Hepatocyte (in vitro differentiated cells): ENCODE measurements at regions not wholly inside any gene's neighbourhood (a gene's known extent, or its start where the extent isn't known, plus 50 kb on each side); places are given as distances from the start of the nearest gene placed in this dataset.

Experiments used
- DNase-seq: peaks from one replicate; pipeline ENCODE4 v3.0.0-alpha.2; 2016; ENCODE audit warnings: low spot score
- H2AFZ ChIP-seq: fragments of 200-600 bp; sonication (generic); 2 replicates; pipeline ENCODE4 v1.6.0; 2016; ENCODE audit warnings: antibody characterized with exemption, mild to moderate bottlenecking
- H3K27ac ChIP-seq: fragments of 200-600 bp; sonication (generic); 2 replicates; pipeline ENCODE4 v1.5.1; 2016; ENCODE audit warnings: mild to moderate bottlenecking
- H3K27me3 ChIP-seq: fragments of 200-600 bp; sonication (generic); 2 replicates; pipeline ENCODE4 v1.6.1; 2016
- H3K36me3 ChIP-seq: fragments of 200-600 bp; sonication (generic); replicated peaks from 2 replicates; pipeline ENCODE4 v1.5.1; 2016; ENCODE audit warnings: low read depth; ENCODE audit not compliant: insufficient read depth
- H3K4me1 ChIP-seq: fragments of 200-600 bp; sonication (generic); 2 replicates; pipeline ENCODE4 v1.5.1; 2016; ENCODE audit warnings: mild to moderate bottlenecking, moderate library complexity; ENCODE audit not compliant: insufficient read depth
- H3K4me2 ChIP-seq: fragments of 200-600 bp; sonication (generic); 2 replicates; pipeline ENCODE4 v1.6.0; 2016
- H3K4me3 ChIP-seq: fragments of 200-600 bp; sonication (generic); 2 replicates; pipeline ENCODE4 v1.5.1; 2016; ENCODE audit warnings: mild to moderate bottlenecking
- H3K79me2 ChIP-seq: fragments of 200-600 bp; sonication (generic); 2 replicates; pipeline ENCODE4 v1.6.0; 2017; ENCODE audit warnings: mild to moderate bottlenecking
- H3K9me2 ChIP-seq: fragments of 200-600 bp; sonication (generic); replicated peaks from 2 replicates; pipeline ENCODE4 v1.6.0; 2017; ENCODE audit warnings: mild to moderate bottlenecking; ENCODE audit not compliant: insufficient read depth
- H3K9me3 ChIP-seq: fragments of 200-600 bp; sonication (generic); 2 replicates; pipeline ENCODE4 v1.5.1; 2016; ENCODE audit warnings: low read depth, mild to moderate bottlenecking
- H4K20me1 ChIP-seq: fragments of 200-600 bp; sonication (generic); 2 replicates; pipeline ENCODE4 v1.6.0; 2016; ENCODE audit warnings: mild to moderate bottlenecking; ENCODE audit not compliant: insufficient read depth, poor library complexity, severe bottlenecking
- CTCF ChIP-seq: fragments of 200-600 bp; sonication (generic); IDR thresholded peaks from 2 replicates; pipeline ENCODE4 v1.5.1; 2016; ENCODE audit warnings: antibody characterized with exemption, mild to moderate bottlenecking; ENCODE audit not compliant: poor library complexity
- EZH2 ChIP-seq: fragments of 200-600 bp; sonication (generic); IDR thresholded peaks from 2 replicates; pipeline ENCODE4 v1.6.1; 2016; ENCODE audit warnings: antibody characterized with exemption, mild to moderate bottlenecking, borderline replicate concordance
- EZH2phosphoT487 ChIP-seq: fragments of 200-600 bp; sonication (generic); IDR thresholded peaks from one replicate; pipeline ENCODE4 v1.6.1; 2018; ENCODE audit warnings: antibody characterized with exemption, mild to moderate bottlenecking, low read depth, moderate library complexity; ENCODE audit not compliant: unreplicated experiment, severe bottlenecking
- WGBS: methylation state at CpG from one replicate; pipeline ENCODE4 v1.1.6; 2016; ENCODE audit warnings: low lambda C conversion rate; ENCODE audit errors: missing lambda C conversion rate; 5-methylcytosine and 5-hydroxymethylcytosine counted together

DNA sequence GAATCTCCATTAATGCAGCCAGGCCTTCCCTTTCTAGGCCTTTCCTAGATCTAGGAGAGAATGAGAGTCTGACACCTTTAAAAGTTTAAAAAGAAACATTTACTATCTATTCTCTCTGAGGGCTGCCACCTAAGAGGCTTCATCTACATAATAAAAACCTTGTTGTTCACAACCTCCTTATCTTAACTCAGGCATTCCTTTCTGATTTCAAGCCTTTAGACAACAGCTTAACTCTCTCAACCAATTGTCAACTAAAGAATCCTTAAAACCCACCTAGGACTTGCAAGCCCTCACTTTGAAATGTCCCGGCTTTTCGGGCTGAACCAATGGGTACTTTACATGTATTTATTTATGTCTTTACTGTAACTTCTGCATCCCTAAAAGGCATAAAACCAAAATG lies 64.3 kb upstream of the RET start:
- H3K4me2 ChIP-seq = no peak overlapping the region
- 55% methylated on average over 2 of the region's 2 CpGs for WGBS

GRCh38 chr10:43013065-43013464 lies 63.8 kb upstream of the RET start:
- Histone ChIP-seq H2AFZ (no peak overlapping the region), H3K9me2 (no peaks in the 10 kb centered on the region), H3K4me1 (no peaks in the 10 kb centered on the region), H3K27ac (no peak overlapping the region), H3K4me3 (no peak overlapping the region), H3K27me3 (no peaks in the 10 kb centered on the region), H3K79me2 (no peaks in the 10 kb centered on the region), H4K20me1 (no peaks in the 10 kb centered on the region), H3K9me3 (no peaks in the 10 kb centered on the region), H3K36me3 (no peaks in the 10 kb centered on the region), H3K4me2 (no peak overlapping the region)
- no peak for DNase-seq
- 78% methylated on average over 1 of the region's 1 CpG for WGBS
- TF ChIP-seq EZH2 (no peak), CTCF (no peak), EZH2phosphoT487 (no peak)

More for the DNA sequence above, 64.3 kb upstream of the RET start:
- no peaks in the 10 kb centered on the region for H3K36me3 ChIP-seq
- no peaks in the 10 kb centered on the region for H3K9me3 ChIP-seq
- H4K20me1 ChIP-seq = no peaks in the 10 kb centered on the region
- DNase-seq = no peak
- no peak overlapping the region for H2AFZ ChIP-seq
- H3K27ac ChIP-seq = no peak overlapping the region
- H3K9me2 ChIP-seq = no peaks in the 10 kb centered on the region
- TF ChIP-seq CTCF (no peak), EZH2 (no peak), EZH2phosphoT487 (no peak)
- H3K4me1 ChIP-seq = no peaks in the 10 kb centered on the region
- no peaks in the 10 kb centered on the region for H3K27me3 ChIP-seq
- no peak overlapping the region for H3K4me3 ChIP-seq
- no peaks in the 10 kb centered on the region for H3K79me2 ChIP-seq

DNA sequence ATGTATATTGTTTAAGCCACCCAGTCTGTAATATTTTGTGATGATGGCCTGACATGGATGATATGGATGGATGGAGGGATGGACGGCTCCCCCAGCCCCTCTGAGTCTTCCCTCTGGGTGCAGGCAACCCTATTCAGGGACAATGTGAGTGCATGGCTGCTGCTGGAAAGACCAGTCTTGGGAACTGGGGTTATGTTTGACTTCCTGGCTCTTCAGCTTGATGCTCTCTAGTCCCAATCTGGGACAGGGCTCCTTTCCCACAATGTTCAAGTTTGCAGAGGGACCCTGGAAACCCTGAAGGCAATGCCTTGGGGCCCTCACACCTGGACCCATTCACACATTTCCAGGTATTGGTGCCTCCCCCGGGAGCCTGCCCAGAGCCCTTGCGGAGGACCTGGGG lies 52.3 kb upstream of the RET start:
- WGBS = 90% methylated on average over 3 of the region's 3 CpGs

More for the DNA sequence above, 52.3 kb upstream of the RET start:
- Histone ChIP-seq H3K27me3 (peaks cover 18% of the 10 kb centered on the region), H3K27ac (no peak overlapping the region), H3K9me3 (no peaks in the 10 kb centered on the region), H3K4me1 (peaks cover 5% of the 10 kb centered on the region), H3K4me2 (no peak overlapping the region), H3K36me3 (no peaks in the 10 kb centered on the region), H3K9me2 (no peaks in the 10 kb centered on the region), H3K4me3 (no peak overlapping the region), H2AFZ (no peak overlapping the region), H4K20me1 (no peaks in the 10 kb centered on the region), H3K79me2 (no peaks in the 10 kb centered on the region)
- no peak for DNase-seq
- no peak for TF ChIP-seq EZH2
- no peak for TF ChIP-seq CTCF
- TF ChIP-seq EZH2phosphoT487 = no peak
